GM12872 (cell line): ENCODE measurements at regions not wholly inside any gene's neighbourhood (a gene's known extent, or its start where the extent isn't known, plus 50 kb on each side); places are given as distances from the start of the nearest gene placed in this dataset.

Source experiments
- TF ChIP-seq, protein P1 (sequence below): IDR thresholded peaks from 3 replicates; pipeline ENCODE4 v1.5.1; 2011; ENCODE audit warnings: low read depth, mild to moderate bottlenecking, low read length, moderate library complexity; ENCODE audit not compliant: insufficient read depth

DNA sequence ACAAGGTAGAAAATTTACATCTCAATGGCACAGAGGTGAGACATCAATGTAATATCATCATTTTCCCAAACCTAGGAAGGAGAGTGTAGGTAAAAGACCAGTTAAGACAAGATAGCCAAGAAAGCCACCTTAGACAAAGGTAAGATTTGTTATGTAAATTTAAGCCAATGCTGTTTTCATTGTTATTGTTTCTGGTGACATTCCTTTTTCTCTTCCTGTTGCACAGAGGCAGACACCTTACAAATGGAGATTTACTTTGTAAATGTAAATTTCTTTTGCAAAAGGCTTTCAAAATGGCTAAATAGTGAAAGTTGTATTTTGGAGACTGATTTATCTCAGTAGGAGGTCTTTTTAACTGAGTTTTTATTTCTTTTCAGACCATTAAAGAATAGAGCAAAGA lies 159.1 kb downstream of the YIPF5 start:
- TF ChIP-seq, protein P1, sequence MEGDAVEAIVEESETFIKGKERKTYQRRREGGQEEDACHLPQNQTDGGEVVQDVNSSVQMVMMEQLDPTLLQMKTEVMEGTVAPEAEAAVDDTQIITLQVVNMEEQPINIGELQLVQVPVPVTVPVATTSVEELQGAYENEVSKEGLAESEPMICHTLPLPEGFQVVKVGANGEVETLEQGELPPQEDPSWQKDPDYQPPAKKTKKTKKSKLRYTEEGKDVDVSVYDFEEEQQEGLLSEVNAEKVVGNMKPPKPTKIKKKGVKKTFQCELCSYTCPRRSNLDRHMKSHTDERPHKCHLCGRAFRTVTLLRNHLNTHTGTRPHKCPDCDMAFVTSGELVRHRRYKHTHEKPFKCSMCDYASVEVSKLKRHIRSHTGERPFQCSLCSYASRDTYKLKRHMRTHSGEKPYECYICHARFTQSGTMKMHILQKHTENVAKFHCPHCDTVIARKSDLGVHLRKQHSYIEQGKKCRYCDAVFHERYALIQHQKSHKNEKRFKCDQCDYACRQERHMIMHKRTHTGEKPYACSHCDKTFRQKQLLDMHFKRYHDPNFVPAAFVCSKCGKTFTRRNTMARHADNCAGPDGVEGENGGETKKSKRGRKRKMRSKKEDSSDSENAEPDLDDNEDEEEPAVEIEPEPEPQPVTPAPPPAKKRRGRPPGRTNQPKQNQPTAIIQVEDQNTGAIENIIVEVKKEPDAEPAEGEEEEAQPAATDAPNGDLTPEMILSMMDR = no peak

DNA sequence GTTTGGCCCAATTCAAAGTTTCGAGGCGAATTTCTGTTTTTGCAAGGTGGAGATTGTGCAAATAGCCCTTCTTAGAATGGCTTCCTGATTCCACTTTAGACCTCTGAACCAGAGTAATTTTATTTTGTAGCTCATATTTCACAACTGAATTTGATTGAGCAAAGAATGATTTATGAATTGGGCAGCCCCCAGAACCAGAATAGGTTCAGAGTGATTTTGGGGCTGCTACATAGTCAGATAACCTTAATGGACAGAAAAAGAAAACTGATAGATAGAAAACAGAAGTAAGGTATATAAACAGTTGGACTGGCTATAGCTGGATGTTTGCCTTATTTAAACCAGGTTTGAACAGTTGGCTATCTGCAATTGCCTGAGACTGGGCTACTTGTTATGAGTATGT lies 156.6 kb downstream of the YIPF5 start:
- TF ChIP-seq, protein P1 = no peak

DNA sequence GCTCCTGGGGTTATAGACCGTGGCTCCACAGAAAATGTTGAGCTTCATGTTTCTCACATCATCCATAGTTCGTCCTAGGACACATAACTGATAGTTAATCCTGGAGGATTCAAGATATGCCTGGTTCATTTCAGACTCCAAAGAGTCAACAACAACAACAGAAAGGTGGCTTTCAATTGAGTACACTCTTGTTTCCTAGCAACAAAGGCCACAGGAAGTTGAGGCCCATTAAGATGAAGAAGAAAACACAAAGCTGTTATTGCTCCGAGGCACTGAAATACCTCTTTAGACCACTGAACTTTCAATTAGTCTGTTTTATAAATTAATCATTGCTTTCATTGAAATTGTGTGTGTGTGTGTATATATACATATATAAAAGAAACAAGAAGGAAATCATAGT lies 154.5 kb downstream of the YIPF5 start:
- TF ChIP-seq, protein P1 = no peak

DNA sequence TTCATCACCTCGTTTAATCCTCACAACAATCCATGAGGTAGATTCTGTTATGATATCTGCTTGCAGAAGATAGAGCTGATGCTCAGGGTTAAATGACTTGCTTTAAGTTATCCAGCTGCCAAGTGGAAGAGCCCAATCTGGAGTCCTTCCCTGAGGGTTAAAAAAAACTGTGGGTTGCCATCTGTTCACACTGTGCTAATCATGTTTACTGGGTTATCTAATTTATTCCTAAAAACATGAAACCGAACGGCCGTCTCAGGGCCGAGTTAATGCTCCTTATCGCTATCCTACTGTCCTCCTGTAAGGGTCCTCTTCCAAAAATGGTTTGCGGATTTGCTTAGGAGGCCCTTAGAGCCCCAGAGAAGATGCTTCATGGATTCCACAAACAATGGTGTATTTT lies 153.3 kb downstream of the YIPF5 start:
- TF ChIP-seq, protein P1 = no peak

DNA sequence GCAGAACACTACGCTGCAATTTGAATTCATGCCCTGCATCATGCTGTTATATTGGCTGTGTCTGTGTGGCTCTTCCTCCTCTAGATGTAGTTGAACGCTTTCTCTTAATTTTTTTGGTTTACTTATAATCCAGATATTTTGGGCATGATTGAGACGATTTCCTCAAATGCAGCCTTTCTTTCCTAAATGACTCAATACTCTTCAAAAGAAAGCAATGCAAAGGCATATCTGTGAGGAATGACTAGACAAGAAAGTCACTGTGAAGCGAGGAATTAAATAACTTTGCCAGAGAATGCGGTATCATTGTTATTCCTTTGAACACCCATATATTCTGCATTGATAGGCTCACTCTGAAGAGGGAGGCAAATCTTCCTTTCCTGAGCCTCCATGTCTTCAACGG lies 152.8 kb downstream of the YIPF5 start:
- TF ChIP-seq, protein P1 = no peak

DNA sequence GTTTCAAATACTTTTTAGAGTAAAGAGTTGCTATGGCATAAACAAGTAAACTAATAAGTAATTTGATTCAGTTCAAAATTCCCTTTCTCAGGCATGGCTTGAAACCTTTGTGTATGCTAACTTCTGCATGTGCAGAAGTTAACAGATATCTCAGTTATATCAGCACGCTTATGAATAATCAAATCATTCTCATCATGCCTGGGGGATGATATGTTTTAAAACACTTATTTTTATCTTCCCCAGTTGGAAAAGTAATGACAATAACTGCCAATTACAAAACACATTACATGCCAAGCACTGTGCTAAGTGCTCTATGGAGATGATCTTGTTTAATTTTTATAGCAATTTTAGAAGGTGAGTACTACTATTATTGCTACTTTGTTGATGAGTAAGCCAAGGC lies 146.4 kb downstream of the YIPF5 start:
- TF ChIP-seq, protein P1 = no peak

DNA sequence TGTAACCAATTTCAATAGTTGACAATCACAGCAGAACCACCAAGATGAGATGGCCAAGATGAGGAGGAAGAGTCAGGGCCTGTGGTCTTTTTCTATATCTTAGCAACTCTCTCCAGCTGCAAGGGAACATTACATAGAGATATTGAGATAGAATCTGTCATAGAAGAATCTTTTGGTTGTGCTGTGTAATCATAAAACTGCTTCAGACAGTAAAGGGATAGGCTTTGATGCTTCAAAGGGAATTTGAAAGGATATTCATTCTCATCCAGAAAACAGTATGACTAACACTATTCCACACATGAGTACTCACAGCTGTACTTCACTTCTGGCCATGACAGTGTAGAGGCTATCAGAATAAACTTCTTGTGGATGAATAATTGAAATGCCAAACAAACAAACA lies 145.9 kb downstream of the YIPF5 start:
- TF ChIP-seq, protein P1 = no peak

DNA sequence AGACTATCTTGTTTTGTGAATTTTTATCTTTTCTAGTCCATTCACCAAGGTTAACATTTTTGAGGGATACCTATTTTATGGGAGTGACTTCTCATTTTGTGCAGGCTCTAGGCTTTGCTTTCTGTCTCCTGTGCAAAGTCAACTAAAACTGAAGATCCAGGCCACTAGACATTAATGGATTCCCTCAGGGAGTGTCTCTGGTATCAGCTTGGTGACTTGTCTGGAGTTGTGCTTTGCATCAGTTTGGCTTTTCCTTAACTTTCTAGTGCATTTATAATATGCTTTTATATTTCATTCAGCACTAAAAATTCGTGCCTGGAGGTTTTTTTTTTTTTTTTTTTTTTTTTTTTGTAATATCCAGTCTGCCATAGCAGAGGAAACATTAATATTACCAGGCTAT lies 144.2 kb downstream of the YIPF5 start:
- TF ChIP-seq, protein P1 = no peak
